HEK293 (cell line): ENCODE measurements at regions not wholly inside any gene's neighbourhood (a gene's known extent, or its start where the extent isn't known, plus 50 kb on each side); places are given as distances from the start of the nearest gene placed in this dataset.

Experiments used
- CTCF ChIA-PET: fragments of 350-600 bp; formaldehyde crosslinking; extraction: SDS; loops from one replicate; lab custom pipeline; 2021; ENCODE audit warnings: antibody characterized with exemption; lab: Yijun Ruan, JAX
- POLR2A ChIA-PET: fragments of 300-600 bp; formaldehyde crosslinking; extraction: SDS; loops from one replicate; lab custom pipeline; 2020; ENCODE audit warnings: antibody characterized with exemption, inconsistent platforms; lab: Yijun Ruan, JAX
- H3K27ac ChIP-seq: fragments of 200-500 bp; sonication (Bioruptor generic); 2 replicates; pipeline ENCODE4 v1.5.1; 2014; ENCODE audit warnings: low read depth, low read length, control low read depth, inconsistent platforms; ENCODE audit errors: extremely low read depth
- H3K36me3 ChIP-seq, 2 experiments: fragments of 200-500 bp in 1 of 2; sonication (Bioruptor generic) in 1 of 2; 1 replicate in 1 of 2; 2 replicates in 1 of 2; pipeline ENCODE4 v1.5.1; 2014 to 2017; ENCODE audit warnings: inconsistent platforms in 2 of 2, low read length in 2 of 2; ENCODE audit not compliant: control insufficient read depth in 2 of 2, insufficient read depth in 1 of 2
- H3K4me1 ChIP-seq: fragments of 200-500 bp; sonication (Bioruptor generic); 2 replicates; pipeline ENCODE4 v1.5.1; 2014; ENCODE audit warnings: mild to moderate bottlenecking, low read length, inconsistent platforms; ENCODE audit not compliant: control insufficient read depth, insufficient read depth
- H3K4me3 ChIP-seq: 2 replicates; pipeline ENCODE4 v1.5.1; 2011; ENCODE audit warnings: low read depth, mild to moderate bottlenecking, control low read depth, low read length, moderate library complexity
- H3K9me3 ChIP-seq: fragments of 200-500 bp; sonication (Bioruptor generic); 2 replicates; pipeline ENCODE4 v1.5.1; 2014; ENCODE audit warnings: low read depth, low read length, inconsistent platforms; ENCODE audit not compliant: control insufficient read depth, insufficient read depth
- GFI1B ChIP-seq: fragments of 450-650 bp; formaldehyde crosslinking; IDR thresholded peaks from 2 replicates; pipeline ENCODE4 v1.5.1; 2016; ENCODE audit warnings: missing biosample characterization, missing genetic modification characterization
- GLI2 ChIP-seq: fragments of 450-650 bp; formaldehyde crosslinking; IDR thresholded peaks from 2 replicates; pipeline ENCODE4; 2017; ENCODE audit warnings: missing biosample characterization, missing genetic modification characterization, low read depth, borderline replicate concordance
- HOXC10 ChIP-seq: sonication (generic); formaldehyde crosslinking; IDR thresholded peaks from 2 replicates; pipeline ENCODE4 v1.8.1; 2023; ENCODE audit warnings: mild to moderate bottlenecking, missing genetic modification reagents
- KLF8 ChIP-seq: fragments of 450-650 bp; formaldehyde crosslinking; IDR thresholded peaks from 2 replicates; pipeline ENCODE4 v1.5.1; 2016; ENCODE audit warnings: missing biosample characterization, missing genetic modification characterization
- SCRT2 ChIP-seq: fragments of 450-650 bp; formaldehyde crosslinking; IDR thresholded peaks from 2 replicates; pipeline ENCODE4 v1.5.1; 2016; ENCODE audit warnings: missing biosample characterization, missing genetic modification characterization
- YY2 ChIP-seq: fragments of 450-650 bp; formaldehyde crosslinking; IDR thresholded peaks from 2 replicates; pipeline ENCODE4 v1.5.1; 2016; ENCODE audit warnings: missing biosample characterization, missing genetic modification characterization
- ZNF133 ChIP-seq: fragments of 450-650 bp; formaldehyde crosslinking; IDR thresholded peaks from 2 replicates; pipeline ENCODE4 v1.5.1; 2016; ENCODE audit warnings: missing biosample characterization, missing genetic modification characterization
- ZNF146 ChIP-seq: fragments of 450-650 bp; formaldehyde crosslinking; IDR thresholded peaks from 2 replicates; pipeline ENCODE4 v1.5.1; 2016; ENCODE audit warnings: missing biosample characterization, missing genetic modification characterization
- ZNF19 ChIP-seq: fragments of 450-650 bp; formaldehyde crosslinking; IDR thresholded peaks from 2 replicates; pipeline ENCODE4; 2016; ENCODE audit warnings: missing biosample characterization, missing genetic modification characterization, low read depth
- ZNF473 ChIP-seq: fragments of 450-650 bp; formaldehyde crosslinking; IDR thresholded peaks from 2 replicates; pipeline ENCODE4 v1.5.1; 2017; ENCODE audit warnings: missing biosample characterization, missing genetic modification characterization
- ZNF501 ChIP-seq: fragments of 450-650 bp; formaldehyde crosslinking; IDR thresholded peaks from 2 replicates; pipeline ENCODE4 v1.5.1; 2016; ENCODE audit warnings: missing biosample characterization, missing genetic modification characterization
- ZNF529 ChIP-seq: fragments of 450-650 bp; formaldehyde crosslinking; IDR thresholded peaks from 2 replicates; pipeline ENCODE4 v1.5.1; 2017; ENCODE audit warnings: missing genetic modification characterization, missing biosample characterization; ENCODE audit not compliant: insufficient replicate concordance
- ZNF658 ChIP-seq: fragments of 450-650 bp; formaldehyde crosslinking; IDR thresholded peaks from 2 replicates; pipeline ENCODE4; 2016; ENCODE audit warnings: missing biosample characterization, missing genetic modification characterization
- ZNF664 ChIP-seq: fragments of 450-650 bp; formaldehyde crosslinking; IDR thresholded peaks from 2 replicates; pipeline ENCODE4 v1.5.1; 2016; ENCODE audit warnings: missing biosample characterization, missing genetic modification characterization
- ZNF707 ChIP-seq: fragments of 450-650 bp; formaldehyde crosslinking; IDR thresholded peaks from 2 replicates; pipeline ENCODE4 v1.5.1; 2016; ENCODE audit warnings: missing biosample characterization, missing genetic modification characterization
- ZNF76 ChIP-seq: fragments of 450-650 bp; formaldehyde crosslinking; IDR thresholded peaks from 2 replicates; pipeline ENCODE4; 2016; ENCODE audit warnings: low read depth, missing biosample characterization, missing genetic modification characterization, borderline replicate concordance
- ZNF777 ChIP-seq: fragments of 450-650 bp; formaldehyde crosslinking; IDR thresholded peaks from 2 replicates; pipeline ENCODE4 v1.5.1; 2017; ENCODE audit warnings: missing biosample characterization, missing genetic modification characterization, borderline replicate concordance
- ZNF785 ChIP-seq: fragments of 450-650 bp; formaldehyde crosslinking; IDR thresholded peaks from 2 replicates; pipeline ENCODE4 v1.5.1; 2016; ENCODE audit warnings: missing biosample characterization, missing genetic modification characterization
- TF ChIP-seq, protein P1 (sequence below): fragments of 450-650 bp; formaldehyde crosslinking; IDR thresholded peaks from 2 replicates; pipeline ENCODE4 v1.5.0; 2017; ENCODE audit warnings: missing biosample characterization, missing genetic modification characterization, borderline replicate concordance
- TF ChIP-seq, protein P2 (sequence below): fragments of 450-650 bp; formaldehyde crosslinking; IDR thresholded peaks from 2 replicates; pipeline ENCODE4 v1.5.1; 2016; ENCODE audit warnings: missing biosample characterization, missing genetic modification characterization

DNA sequence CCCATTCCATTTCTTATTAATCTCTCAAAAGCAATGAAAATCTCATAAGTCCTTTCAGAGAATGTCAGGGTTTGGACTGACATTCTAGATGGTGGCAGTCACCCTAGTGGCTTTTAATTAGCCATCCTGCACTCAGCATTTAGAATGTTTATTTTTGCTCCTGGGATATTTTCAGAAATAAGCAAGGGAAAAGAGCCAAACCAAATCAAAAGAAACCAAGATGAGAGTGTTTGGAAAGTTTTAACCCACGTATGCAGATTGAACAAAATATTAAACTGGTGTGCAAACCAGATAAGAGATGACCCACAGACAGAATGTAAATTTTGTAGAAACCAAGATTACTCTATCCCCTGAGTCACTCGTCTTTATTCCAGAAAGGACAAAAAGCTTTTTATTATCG, 275.8 kb downstream of the SQOR start (continued):
- TF ChIP-seq ZNF501 (tag by site-specific recombination) (no peak), GFI1B (tag by site-specific recombination) (no peak)

DNA sequence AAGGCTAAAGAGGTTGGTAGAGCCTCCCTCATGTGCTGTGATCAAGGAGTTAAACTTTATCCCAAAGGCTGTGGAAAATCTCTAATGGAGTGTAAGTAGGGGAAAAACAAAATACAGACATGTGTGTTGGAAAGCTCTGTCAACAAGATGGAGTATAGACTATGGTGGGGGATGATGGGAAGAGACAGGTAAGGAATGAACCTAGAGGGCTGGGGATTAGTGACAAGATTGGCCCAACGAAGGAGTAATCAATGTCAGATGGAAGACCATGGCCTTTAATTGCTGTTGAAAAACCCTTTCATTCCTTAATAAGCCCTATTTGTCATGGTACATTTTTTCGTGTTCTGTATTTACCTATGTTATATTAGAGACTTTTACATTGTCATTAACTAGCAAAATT, 278.6 kb downstream of the SQOR start:
- CTCF ChIA-PET, result no interaction called here
- H3K27ac ChIP-seq, result no peak overlapping the region
- H3K36me3 ChIP-seq, result no peaks in the 10 kb centered on the region
- H3K4me3 ChIP-seq, result no peak overlapping the region
- POLR2A ChIA-PET, result no interaction called here
- TF ChIP-seq ZNF146 (tag by site-specific recombination) (no peak), ZNF133 (tag by site-specific recombination) (no peak), SCRT2 (tag by site-specific recombination) (no peak), GLI2 (tag by site-specific recombination) (no peak), YY2 (tag by site-specific recombination) (no peak), ZNF664 (tag by site-specific recombination) (no peak), ZNF473 (tag by site-specific recombination) (no peak), KLF8 (tag by site-specific recombination) (no peak), ZNF76 (tag by site-specific recombination) (no peak), ZNF707 (tag by site-specific recombination) (no peak), ZNF785 (tag by site-specific recombination) (no peak), ZNF777 (tag by site-specific recombination) (no peak)
- TF ChIP-seq, protein P1, sequence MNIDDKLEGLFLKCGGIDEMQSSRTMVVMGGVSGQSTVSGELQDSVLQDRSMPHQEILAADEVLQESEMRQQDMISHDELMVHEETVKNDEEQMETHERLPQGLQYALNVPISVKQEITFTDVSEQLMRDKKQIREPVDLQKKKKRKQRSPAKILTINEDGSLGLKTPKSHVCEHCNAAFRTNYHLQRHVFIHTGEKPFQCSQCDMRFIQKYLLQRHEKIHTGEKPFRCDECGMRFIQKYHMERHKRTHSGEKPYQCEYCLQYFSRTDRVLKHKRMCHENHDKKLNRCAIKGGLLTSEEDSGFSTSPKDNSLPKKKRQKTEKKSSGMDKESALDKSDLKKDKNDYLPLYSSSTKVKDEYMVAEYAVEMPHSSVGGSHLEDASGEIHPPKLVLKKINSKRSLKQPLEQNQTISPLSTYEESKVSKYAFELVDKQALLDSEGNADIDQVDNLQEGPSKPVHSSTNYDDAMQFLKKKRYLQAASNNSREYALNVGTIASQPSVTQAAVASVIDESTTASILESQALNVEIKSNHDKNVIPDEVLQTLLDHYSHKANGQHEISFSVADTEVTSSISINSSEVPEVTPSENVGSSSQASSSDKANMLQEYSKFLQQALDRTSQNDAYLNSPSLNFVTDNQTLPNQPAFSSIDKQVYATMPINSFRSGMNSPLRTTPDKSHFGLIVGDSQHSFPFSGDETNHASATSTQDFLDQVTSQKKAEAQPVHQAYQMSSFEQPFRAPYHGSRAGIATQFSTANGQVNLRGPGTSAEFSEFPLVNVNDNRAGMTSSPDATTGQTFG (tag by site-specific recombination), result no peak
- TF ChIP-seq, protein P2, sequence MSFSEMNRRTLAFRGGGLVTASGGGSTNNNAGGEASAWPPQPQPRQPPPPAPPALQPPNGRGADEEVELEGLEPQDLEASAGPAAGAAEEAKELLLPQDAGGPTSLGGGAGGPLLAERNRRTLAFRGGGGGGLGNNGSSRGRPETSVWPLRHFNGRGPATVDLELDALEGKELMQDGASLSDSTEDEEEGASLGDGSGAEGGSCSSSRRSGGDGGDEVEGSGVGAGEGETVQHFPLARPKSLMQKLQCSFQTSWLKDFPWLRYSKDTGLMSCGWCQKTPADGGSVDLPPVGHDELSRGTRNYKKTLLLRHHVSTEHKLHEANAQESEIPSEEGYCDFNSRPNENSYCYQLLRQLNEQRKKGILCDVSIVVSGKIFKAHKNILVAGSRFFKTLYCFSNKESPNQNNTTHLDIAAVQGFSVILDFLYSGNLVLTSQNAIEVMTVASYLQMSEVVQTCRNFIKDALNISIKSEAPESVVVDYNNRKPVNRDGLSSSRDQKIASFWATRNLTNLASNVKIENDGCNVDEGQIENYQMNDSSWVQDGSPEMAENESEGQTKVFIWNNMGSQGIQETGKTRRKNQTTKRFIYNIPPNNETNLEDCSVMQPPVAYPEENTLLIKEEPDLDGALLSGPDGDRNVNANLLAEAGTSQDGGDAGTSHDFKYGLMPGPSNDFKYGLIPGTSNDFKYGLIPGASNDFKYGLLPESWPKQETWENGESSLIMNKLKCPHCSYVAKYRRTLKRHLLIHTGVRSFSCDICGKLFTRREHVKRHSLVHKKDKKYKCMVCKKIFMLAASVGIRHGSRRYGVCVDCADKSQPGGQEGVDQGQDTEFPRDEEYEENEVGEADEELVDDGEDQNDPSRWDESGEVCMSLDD, result no peak
- no peaks in the 10 kb centered on the region for H3K4me1 ChIP-seq
- no peaks in the 10 kb centered on the region for H3K9me3 ChIP-seq

DNA sequence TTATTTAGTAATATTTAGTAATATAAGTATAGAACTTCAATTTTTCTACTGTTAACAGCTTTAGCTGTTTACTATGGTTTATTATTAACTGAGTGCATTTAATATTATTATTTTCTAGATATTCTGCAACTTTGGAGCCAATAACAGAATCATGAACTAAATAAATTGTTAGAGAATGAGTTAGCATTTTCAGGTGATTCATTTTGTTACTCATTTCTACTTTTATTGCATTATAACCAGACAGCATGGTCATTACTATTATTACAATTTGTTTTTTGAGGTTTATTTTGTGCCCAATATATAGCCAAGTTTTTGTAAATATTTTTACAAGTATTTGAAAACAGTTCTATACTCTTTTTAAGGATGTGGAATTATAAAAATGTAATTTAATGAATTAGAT, 279.6 kb downstream of the SQOR start:
- Histone ChIP-seq H3K4me1 (no peaks in the 10 kb centered on the region), H3K36me3 (no peaks in the 10 kb centered on the region), H3K9me3 (no peaks in the 10 kb centered on the region), H3K27ac (no peak overlapping the region), H3K4me3 (no peak overlapping the region)
- CTCF ChIA-PET, result no interaction called here
- POLR2A ChIA-PET, result no interaction called here
- TF ChIP-seq ZNF529 (tag by site-specific recombination) (no peak), HOXC10 (CRISPR knock-in tag) (no peak), ZNF658 (no peak), ZNF19 (tag by site-specific recombination) (no peak)
